Large intestine (tissue), 3 donors: ENCODE measurements at regions not wholly inside any gene's neighbourhood (a gene's known extent, or its start where the extent isn't known, plus 50 kb on each side); places are given as distances from the start of the nearest gene placed in this dataset.
"Not testable (repeated sequence)": the region's sequence is repeated elsewhere in the genome, so short reads cannot be mapped to it uniquely, and the experiment has no call there.

Source experiments
- DNase-seq, 2 donors: peaks; one replicate each; pipeline versions ENCODE4 v3.0.0 to v3.0.0-alpha.2; 2013
- H3K27ac ChIP-seq: one replicate; pipeline ENCODE4 v1.5.1; 2013; ENCODE audit warnings: low read length
- H3K27me3 ChIP-seq: 2 replicates; pipeline ENCODE4 v1.6.1; 2013; ENCODE audit warnings: low read length; ENCODE audit not compliant: control insufficient read depth, insufficient read depth
- H3K36me3 ChIP-seq: 2 replicates; pipeline ENCODE4 v1.6.1; 2013; ENCODE audit warnings: low read length; ENCODE audit not compliant: control insufficient read depth, insufficient read depth
- H3K4me1 ChIP-seq: one replicate; pipeline ENCODE4 v1.6.1; 2013; ENCODE audit warnings: low read length; ENCODE audit not compliant: control insufficient read depth, insufficient read depth
- H3K4me3 ChIP-seq: one replicate; pipeline ENCODE4 v1.5.1; 2013; ENCODE audit warnings: low read length
- H3K9me3 ChIP-seq: one replicate; pipeline ENCODE4 v1.6.1; 2013; ENCODE audit warnings: mild to moderate bottlenecking, low read depth, low read length, moderate library complexity; ENCODE audit not compliant: control insufficient read depth
- WGBS: methylation state at CpG from one replicate; pipeline ENCODE4 v1.1.5; 2013; ENCODE audit warnings: low lambda C conversion rate; ENCODE audit not compliant: insufficient coverage; 5-methylcytosine and 5-hydroxymethylcytosine counted together

DNA sequence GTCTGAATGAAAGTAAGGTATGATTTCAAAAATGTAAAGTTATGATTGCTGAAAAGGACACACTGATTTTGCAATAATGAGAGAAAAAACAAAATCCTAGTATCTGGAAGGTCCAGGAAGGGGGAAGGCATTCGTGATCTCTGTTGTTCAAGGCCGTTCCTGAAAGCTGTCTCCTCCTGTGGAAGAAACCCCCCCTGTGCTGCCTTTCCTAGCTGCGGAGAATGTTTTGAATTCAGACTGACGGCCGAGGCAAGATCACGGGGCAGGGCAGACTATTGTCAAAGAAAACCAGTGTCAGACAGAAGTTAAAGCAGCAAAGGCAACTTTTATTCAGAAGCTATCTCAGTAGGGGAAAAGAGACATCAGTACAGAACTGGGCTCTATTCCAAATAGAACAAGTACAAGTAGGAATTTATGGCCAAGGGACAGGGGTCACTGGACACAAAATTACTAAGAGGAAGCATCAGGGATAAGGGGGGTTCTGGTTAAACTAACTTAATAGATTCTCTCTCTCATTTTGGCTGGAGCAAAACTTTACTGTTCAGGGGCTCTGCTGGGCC, 61.9 kb upstream of the IGFBPL1 start:
- H3K27ac ChIP-seq: no peak overlapping the region
- no peak for DNase-seq
- H3K4me1 ChIP-seq: peaks cover 4% of the 10 kb centered on the region
- peaks cover 9% of the 10 kb centered on the region for H3K9me3 ChIP-seq
- peaks cover 10% of the 10 kb centered on the region for H3K27me3 ChIP-seq
- WGBS: no CpG with 5 or more reads among the region's 6 CpGs
- H3K4me3 ChIP-seq: no peak overlapping the region
- no peaks in the 10 kb centered on the region for H3K36me3 ChIP-seq

- not testable (repeated sequence) for H3K4me1 ChIP-seq, DNase-seq, H3K27ac ChIP-seq, H3K9me3 ChIP-seq, H3K36me3 ChIP-seq, H3K4me3 ChIP-seq
- WGBS: 86% methylated on average over 2 of the region's 2 CpGs
- H3K27me3 ChIP-seq: peaks cover 10% of the 10 kb centered on the region
Measured at GRCh38 chr9:38484076-38484665, 59.9 kb upstream of the IGFBPL1 start.

- peaks cover 10% of the 10 kb centered on the region for H3K27me3 ChIP-seq
- peaks cover 7% of the 10 kb centered on the region for H3K9me3 ChIP-seq
- no peak overlapping the region for H3K27ac ChIP-seq
- H3K4me1 ChIP-seq: peaks cover 4% of the 10 kb centered on the region
- WGBS: no CpG with 5 or more reads among the region's 10 CpGs
- no peaks in the 10 kb centered on the region for H3K36me3 ChIP-seq
- H3K4me3 ChIP-seq: no peak overlapping the region
- peak; percentile 16 to 55 for DNase-seq
Measured at GRCh38 chr9:38482918-38483592, 58.8 kb upstream of the IGFBPL1 start.

DNA sequence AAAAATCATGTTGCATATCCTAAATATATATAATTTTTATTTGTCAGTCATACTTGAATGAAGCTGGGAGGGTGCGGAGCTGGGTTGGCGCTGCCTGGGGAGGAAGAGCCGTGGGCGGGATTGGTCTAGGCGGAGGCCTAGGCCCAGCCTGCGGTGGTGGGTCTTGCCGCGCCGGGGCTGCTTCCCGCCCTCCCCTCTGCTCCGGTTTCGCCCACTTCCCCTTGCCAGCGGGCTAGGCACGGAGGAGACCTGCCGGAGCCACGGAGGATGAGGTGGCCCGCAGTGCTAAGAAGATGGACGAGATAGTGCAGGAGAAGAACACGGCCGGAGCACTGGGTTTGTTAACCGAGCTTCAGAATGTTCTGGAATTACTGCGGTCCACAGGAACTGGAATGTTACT, 54.0 kb upstream of the IGFBPL1 start:
- no peak for DNase-seq
- no peak overlapping the region for H3K27ac ChIP-seq
- H3K9me3 ChIP-seq: peaks cover 6% of the 10 kb centered on the region
- peaks cover 4% of the 10 kb centered on the region for H3K4me1 ChIP-seq
- H3K4me3 ChIP-seq: no peak overlapping the region
- H3K36me3 ChIP-seq: no peaks in the 10 kb centered on the region
- 81% methylated on average over 6 of the region's 22 CpGs for whole genome bisulfite sequencing
- no peaks in the 10 kb centered on the region for H3K27me3 ChIP-seq

DNA sequence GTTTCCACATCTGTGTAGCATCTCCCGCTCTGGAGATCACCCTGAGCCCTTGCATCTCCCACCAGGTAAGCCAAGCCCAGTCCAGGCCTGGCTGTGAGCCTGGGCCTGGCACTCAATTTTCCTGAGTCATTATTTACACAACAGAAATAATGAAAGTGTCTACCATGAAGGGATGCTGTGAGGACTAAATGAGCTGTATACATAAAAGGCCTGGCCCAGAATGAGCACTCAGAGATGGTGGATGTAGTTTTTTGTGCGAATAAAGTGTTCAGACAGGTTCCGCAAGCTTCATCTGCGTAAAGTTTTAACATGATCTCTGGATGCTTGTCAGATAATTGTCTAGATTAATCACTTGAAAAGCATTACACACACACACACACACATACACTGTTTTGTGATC, 50.2 kb upstream of the IGFBPL1 start:
- not testable (repeated sequence) for H3K9me3 ChIP-seq, H3K27ac ChIP-seq, H3K27me3 ChIP-seq, H3K4me1 ChIP-seq, DNase-seq, H3K4me3 ChIP-seq, H3K36me3 ChIP-seq
- WGBS: no CpG with 5 or more reads among the region's 4 CpGs
